ENCODE measurements at regions not wholly inside any gene's neighbourhood (a gene's known extent, or its start where the extent isn't known, plus 50 kb on each side); places are given as distances from the start of the nearest gene placed in this dataset.

DNA sequence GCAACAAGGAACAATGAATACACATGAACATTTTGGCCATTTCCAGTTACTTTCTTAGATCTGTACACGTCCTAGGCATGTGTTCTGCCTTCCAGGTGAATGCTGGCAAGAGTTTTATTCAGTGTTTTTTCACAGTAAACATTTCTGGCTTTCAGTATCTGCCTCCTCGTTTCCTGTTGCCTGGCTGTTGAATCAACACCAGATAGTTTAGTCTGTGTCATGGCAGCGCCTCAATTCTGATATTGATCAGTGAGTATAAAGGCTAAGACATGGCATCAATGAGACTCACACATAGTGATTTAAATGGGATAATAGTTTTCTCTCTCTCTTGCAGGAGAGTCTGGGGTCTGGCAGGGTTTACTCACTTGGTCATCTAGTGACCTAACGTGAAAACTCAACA lies 266.9 kb upstream of the SLCO3A1 start:
- H3K4me3 ChIP-seq (ENCODE audit: low read length): no peak overlapping the region
- H3K36me3 ChIP-seq (ENCODE audit: insufficient read depth, low read length): no peaks in the 10 kb centered on the region
- no peaks in the 10 kb centered on the region for H3K27me3 ChIP-seq (ENCODE audit: insufficient read depth, low read length)
- H3K9me3 ChIP-seq (ENCODE audit: insufficient read depth, low read depth, low read length): no peaks in the 10 kb centered on the region
- WGBS: 89% methylated on average over 4 of the region's 4 CpGs
- H3K9ac ChIP-seq (ENCODE audit: low read depth, low read length): no peak overlapping the region
- H3K27ac ChIP-seq (ENCODE audit: low read depth, low read length): no peak overlapping the region
- no peaks in the 10 kb centered on the region for H3K4me1 ChIP-seq (ENCODE audit: insufficient read depth, low read length)

GRCh38 chr15:91589360-91589759 lies 264.1 kb upstream of the SLCO3A1 start:
- WGBS: 94% methylated on average over 3 of the region's 3 CpGs

GRCh38 chr15:91592567-91592966 lies 260.9 kb upstream of the SLCO3A1 start:
- H3K4me3 ChIP-seq (ENCODE audit: low read length): no peak overlapping the region
- 67% methylated on average over 2 of the region's 2 CpGs for WGBS
- H3K9ac ChIP-seq (ENCODE audit: low read depth, low read length): no peak overlapping the region
- H3K9me3 ChIP-seq (ENCODE audit: insufficient read depth, low read depth, low read length): no peaks in the 10 kb centered on the region
- no peak overlapping the region for H3K27ac ChIP-seq (ENCODE audit: low read depth, low read length)
- H3K4me1 ChIP-seq (ENCODE audit: insufficient read depth, low read length): no peaks in the 10 kb centered on the region
- no peaks in the 10 kb centered on the region for H3K27me3 ChIP-seq (ENCODE audit: insufficient read depth, low read length)
- H3K36me3 ChIP-seq (ENCODE audit: insufficient read depth, low read length): no peaks in the 10 kb centered on the region

More at GRCh38 chr15:91589360-91589759, 264.1 kb upstream of the SLCO3A1 start:
- no peak overlapping the region for H3K9ac ChIP-seq (ENCODE audit: low read depth, low read length)
- no peaks in the 10 kb centered on the region for H3K4me1 ChIP-seq (ENCODE audit: insufficient read depth, low read length)
- H3K27ac ChIP-seq (ENCODE audit: low read depth, low read length): no peak overlapping the region
- H3K36me3 ChIP-seq (ENCODE audit: insufficient read depth, low read length): no peaks in the 10 kb centered on the region
- H3K27me3 ChIP-seq (ENCODE audit: insufficient read depth, low read length): no peaks in the 10 kb centered on the region
- H3K9me3 ChIP-seq (ENCODE audit: insufficient read depth, low read depth, low read length): no peaks in the 10 kb centered on the region
- no peak overlapping the region for H3K4me3 ChIP-seq (ENCODE audit: low read length)

DNA sequence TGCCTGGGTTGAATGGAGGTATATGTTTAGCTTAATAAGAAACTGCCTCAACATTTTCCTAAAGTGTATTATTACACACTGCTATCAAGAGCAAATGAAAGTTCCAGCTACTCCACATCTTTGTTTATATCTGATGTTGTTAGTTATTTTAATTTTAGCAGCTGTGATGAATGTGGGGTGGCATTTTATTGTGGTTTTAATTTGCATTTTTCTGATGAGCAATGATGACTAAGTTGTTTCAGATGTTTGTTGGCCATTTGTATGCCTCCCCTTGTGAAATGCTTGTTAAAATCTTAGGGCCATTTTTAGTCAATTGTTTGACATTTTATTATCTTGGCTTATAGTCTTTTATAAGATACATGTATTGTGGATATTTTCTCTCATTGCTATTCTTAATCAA lies 260.4 kb upstream of the SLCO3A1 start:
- Histone ChIP-seq H3K9ac (ENCODE audit: low read depth, low read length) (no peak overlapping the region), H3K4me1 (ENCODE audit: insufficient read depth, low read length) (no peaks in the 10 kb centered on the region), H3K27ac (ENCODE audit: low read depth, low read length) (no peak overlapping the region)

GRCh38 chr15:91593653-91594052 lies 259.9 kb upstream of the SLCO3A1 start:
- Histone ChIP-seq H3K36me3 (ENCODE audit: insufficient read depth, low read length) (no peaks in the 10 kb centered on the region), H3K27ac (ENCODE audit: low read depth, low read length) (no peak overlapping the region), H3K27me3 (ENCODE audit: insufficient read depth, low read length) (no peaks in the 10 kb centered on the region), H3K9me3 (ENCODE audit: insufficient read depth, low read depth, low read length) (no peaks in the 10 kb centered on the region), H3K9ac (ENCODE audit: low read depth, low read length) (no peak overlapping the region), H3K4me3 (ENCODE audit: low read length) (no peak overlapping the region), H3K4me1 (ENCODE audit: insufficient read depth, low read length) (no peaks in the 10 kb centered on the region)
- WGBS: no CpG with 5 or more reads among the region's 1 CpG

More for the DNA sequence above, 260.4 kb upstream of the SLCO3A1 start:
- H3K4me3 ChIP-seq (ENCODE audit: low read length): no peak overlapping the region
- no peaks in the 10 kb centered on the region for H3K27me3 ChIP-seq (ENCODE audit: insufficient read depth, low read length)
- no peaks in the 10 kb centered on the region for H3K9me3 ChIP-seq (ENCODE audit: insufficient read depth, low read depth, low read length)
- H3K36me3 ChIP-seq (ENCODE audit: insufficient read depth, low read length): no peaks in the 10 kb centered on the region

DNA sequence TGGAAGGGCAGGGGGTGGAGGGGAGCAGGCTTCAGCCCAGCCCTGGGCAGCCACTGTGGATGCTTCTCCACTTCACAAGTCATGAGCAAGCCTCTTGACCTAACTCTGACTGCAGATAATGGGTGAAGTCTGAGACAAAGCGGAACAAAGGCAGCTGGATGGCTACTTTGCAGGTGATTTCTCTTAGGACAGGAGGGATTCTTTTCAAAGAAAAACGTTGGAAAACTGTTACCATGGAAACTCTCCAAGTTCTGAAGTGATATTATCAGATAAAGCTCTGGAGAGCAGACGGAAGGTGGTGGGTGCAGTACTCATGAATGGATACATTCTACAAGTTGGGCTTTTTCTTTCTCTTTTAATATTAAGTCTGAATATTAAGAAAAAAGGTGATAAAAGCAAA lies 254.2 kb upstream of the SLCO3A1 start:
- Histone ChIP-seq H3K27me3 (ENCODE audit: insufficient read depth, low read length) (no peaks in the 10 kb centered on the region), H3K9ac (ENCODE audit: low read depth, low read length) (no peak overlapping the region), H3K9me3 (ENCODE audit: insufficient read depth, low read depth, low read length) (no peaks in the 10 kb centered on the region), H3K4me1 (ENCODE audit: insufficient read depth, low read length) (no peaks in the 10 kb centered on the region), H3K36me3 (ENCODE audit: insufficient read depth, low read length) (no peaks in the 10 kb centered on the region), H3K4me3 (ENCODE audit: low read length) (no peak overlapping the region), H3K27ac (ENCODE audit: low read depth, low read length) (no peak overlapping the region)
- WGBS: 67% methylated on average over 3 of the region's 3 CpGs

- Histone ChIP-seq H3K9ac (ENCODE audit: low read depth, low read length) (no peak overlapping the region), H3K9me3 (ENCODE audit: insufficient read depth, low read depth, low read length) (no peaks in the 10 kb centered on the region), H3K36me3 (ENCODE audit: insufficient read depth, low read length) (no peaks in the 10 kb centered on the region), H3K27ac (ENCODE audit: low read depth, low read length) (no peak overlapping the region), H3K27me3 (ENCODE audit: insufficient read depth, low read length) (no peaks in the 10 kb centered on the region), H3K4me3 (ENCODE audit: low read length) (no peak overlapping the region), H3K4me1 (ENCODE audit: insufficient read depth, low read length) (no peaks in the 10 kb centered on the region)
- WGBS: 82% methylated on average over 3 of the region's 4 CpGs
Observed at GRCh38 chr15:91603384-91604080, 250.0 kb upstream of the SLCO3A1 start.

- H3K27me3 ChIP-seq (ENCODE audit: insufficient read depth, low read length): no peaks in the 10 kb centered on the region
- H3K27ac ChIP-seq (ENCODE audit: low read depth, low read length): no peak overlapping the region
- H3K4me3 ChIP-seq (ENCODE audit: low read length): no peak overlapping the region
- H3K9ac ChIP-seq (ENCODE audit: low read depth, low read length): no peak overlapping the region
- 85% methylated on average over 4 of the region's 5 CpGs for WGBS
- no peaks in the 10 kb centered on the region for H3K4me1 ChIP-seq (ENCODE audit: insufficient read depth, low read length)
- no peaks in the 10 kb centered on the region for H3K36me3 ChIP-seq (ENCODE audit: insufficient read depth, low read length)
- no peaks in the 10 kb centered on the region for H3K9me3 ChIP-seq (ENCODE audit: insufficient read depth, low read depth, low read length)
Observed at GRCh38 chr15:91604122-91604521, 249.4 kb upstream of the SLCO3A1 start.

DNA sequence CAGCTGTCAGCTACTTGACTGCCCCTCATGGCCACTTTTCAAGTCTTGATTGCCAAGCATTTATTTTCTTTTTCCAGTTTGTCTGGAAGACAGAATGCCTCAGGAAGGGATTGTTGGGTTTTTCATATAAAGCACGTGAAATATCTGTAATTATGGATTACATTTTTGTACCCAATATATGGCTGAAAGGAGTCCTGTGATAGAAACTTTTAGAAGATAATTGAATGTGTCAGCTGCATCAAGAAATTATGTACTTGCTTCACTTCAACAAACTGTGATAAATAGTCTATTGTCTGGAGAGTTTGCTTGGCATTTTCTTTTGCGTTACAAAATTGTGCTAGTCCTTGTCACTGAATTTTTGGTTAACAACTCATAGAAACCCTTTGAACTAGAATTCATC lies 247.9 kb upstream of the SLCO3A1 start:
- no peaks in the 10 kb centered on the region for H3K9me3 ChIP-seq (ENCODE audit: insufficient read depth, low read depth, low read length)
- no peak overlapping the region for H3K27ac ChIP-seq (ENCODE audit: low read depth, low read length)
- H3K4me1 ChIP-seq (ENCODE audit: insufficient read depth, low read length): no peaks in the 10 kb centered on the region
- H3K9ac ChIP-seq (ENCODE audit: low read depth, low read length): no peak overlapping the region
- H3K4me3 ChIP-seq (ENCODE audit: low read length): no peak overlapping the region
- H3K36me3 ChIP-seq (ENCODE audit: insufficient read depth, low read length): no peaks in the 10 kb centered on the region
- no peaks in the 10 kb centered on the region for H3K27me3 ChIP-seq (ENCODE audit: insufficient read depth, low read length)
- WGBS: 100% methylated on average over 2 of the region's 2 CpGs

GRCh38 chr15:91609231-91609630 lies 244.3 kb upstream of the SLCO3A1 start:
- Histone ChIP-seq H3K9me3 (ENCODE audit: insufficient read depth, low read depth, low read length) (no peaks in the 10 kb centered on the region), H3K27ac (ENCODE audit: low read depth, low read length) (no peak overlapping the region), H3K4me3 (ENCODE audit: low read length) (no peak overlapping the region), H3K9ac (ENCODE audit: low read depth, low read length) (no peak overlapping the region), H3K27me3 (ENCODE audit: insufficient read depth, low read length) (no peaks in the 10 kb centered on the region), H3K36me3 (ENCODE audit: insufficient read depth, low read length) (no peaks in the 10 kb centered on the region), H3K4me1 (ENCODE audit: insufficient read depth, low read length) (no peaks in the 10 kb centered on the region)
- 79% methylated on average over 8 of the region's 8 CpGs for WGBS

GRCh38 chr15:91609966-91610365 lies 243.5 kb upstream of the SLCO3A1 start:
- no peaks in the 10 kb centered on the region for H3K27me3 ChIP-seq (ENCODE audit: insufficient read depth, low read length)
- H3K36me3 ChIP-seq (ENCODE audit: insufficient read depth, low read length): no peaks in the 10 kb centered on the region
- H3K9ac ChIP-seq (ENCODE audit: low read depth, low read length): no peak overlapping the region
- H3K27ac ChIP-seq (ENCODE audit: low read depth, low read length): no peak overlapping the region
- 89% methylated on average over 12 of the region's 12 CpGs for WGBS
- H3K4me3 ChIP-seq (ENCODE audit: low read length): no peak overlapping the region
- no peaks in the 10 kb centered on the region for H3K9me3 ChIP-seq (ENCODE audit: insufficient read depth, low read depth, low read length)
- H3K4me1 ChIP-seq (ENCODE audit: insufficient read depth, low read length): no peaks in the 10 kb centered on the region
